NCI-H2171 treated with DMSO at 0.1 percent for 48 hours (cell line): ENCODE measurements at regions not wholly inside any gene's neighbourhood (a gene's known extent, or its start where the extent isn't known, plus 50 kb on each side); places are given as distances from the start of the nearest gene placed in this dataset.
A peak's percentile ranks its signal among the peaks of the same experiment; 100 is the strongest.
"Not testable (repeated sequence)": the region's sequence is repeated elsewhere in the genome, so short reads cannot be mapped to it uniquely, and the experiment has no call there.

ENCODE experiments used
- DNase-seq: peaks from one replicate; lab custom pipeline; 2025; lab: John Stamatoyannopoulos, UW

- DNase-seq = no peak
These were observed 122.8 kb downstream of the ATPSCKMT start for GRCh38 chr5:10126900-10127299.

- DNase-seq = no peak
These were observed 124.6 kb downstream of the ATPSCKMT start for GRCh38 chr5:10125116-10125515.

GRCh38 chr5:10124287-10124686 lies 125.4 kb downstream of the ATPSCKMT start:
- no peak for DNase-seq

- no peak for DNase-seq
These were observed 126.3 kb downstream of the ATPSCKMT start for GRCh38 chr5:10123254-10123989.

GRCh38 chr5:10122076-10122726 lies 127.5 kb downstream of the ATPSCKMT start:
- DNase-seq = no peak

GRCh38 chr5:10120934-10121333 lies 128.8 kb downstream of the ATPSCKMT start:
- no peak for DNase-seq

GRCh38 chr5:10118150-10118549 lies 131.5 kb downstream of the ATPSCKMT start:
- no peak for DNase-seq

GRCh38 chr5:10116594-10116993 lies 133.1 kb downstream of the ATPSCKMT start:
- DNase-seq = no peak

- no peak for DNase-seq
These were observed 134.0 kb downstream of the ATPSCKMT start for GRCh38 chr5:10115669-10116068.

GRCh38 chr5:10111571-10111970 lies 138.1 kb downstream of the ATPSCKMT start:
- DNase-seq = peak; percentile 47

GRCh38 chr5:10110228-10110627 lies 139.5 kb downstream of the ATPSCKMT start:
- DNase-seq = no peak

GRCh38 chr5:10109299-10109698 lies 140.4 kb downstream of the ATPSCKMT start:
- no peak for DNase-seq

GRCh38 chr5:10106806-10107205 lies 142.9 kb downstream of the ATPSCKMT start:
- DNase-seq = no peak

GRCh38 chr5:10106285-10106684 lies 143.4 kb downstream of the ATPSCKMT start:
- DNase-seq = no peak

GRCh38 chr5:10102706-10103497 lies 146.8 kb downstream of the ATPSCKMT start:
- no peak for DNase-seq

GRCh38 chr5:10102235-10102634 lies 147.5 kb downstream of the ATPSCKMT start:
- DNase-seq = not testable (repeated sequence)

GRCh38 chr5:10099548-10099947 lies 150.1 kb downstream of the ATPSCKMT start:
- no peak for DNase-seq

GRCh38 chr5:10091701-10092100 lies 158.0 kb downstream of the ATPSCKMT start:
- no peak for DNase-seq

GRCh38 chr5:10090074-10090473 lies 159.6 kb downstream of the ATPSCKMT start:
- no peak for DNase-seq

- DNase-seq = no peak
These were observed 164.5 kb downstream of the ATPSCKMT start for GRCh38 chr5:10085185-10085584.

- no peak for DNase-seq
These were observed 168.1 kb downstream of the ATPSCKMT start for GRCh38 chr5:10081584-10081983.

- no peak for DNase-seq
These were observed 171.7 kb downstream of the ATPSCKMT start for GRCh38 chr5:10077791-10078545.
